GDM1 (cell line): ENCODE measurements at regions not wholly inside any gene's neighbourhood (a gene's known extent, or its start where the extent isn't known, plus 50 kb on each side); places are given as distances from the start of the nearest gene placed in this dataset.

Experiments
- DNase-seq: peaks from one replicate; lab custom pipeline; 2025; lab: John Stamatoyannopoulos, UW

GRCh38 chrX:20620306-20620705, 353.6 kb upstream of the RPS6KA3 start:
- DNase-seq: no peak

GRCh38 chrX:20609916-20610415, 343.3 kb upstream of the RPS6KA3 start:
- DNase-seq: no peak

- no peak for DNase-seq
Observed at GRCh38 chrX:20606831-20607230, 340.1 kb upstream of the RPS6KA3 start.

GRCh38 chrX:20596856-20597255, 330.1 kb upstream of the RPS6KA3 start:
- no peak for DNase-seq

GRCh38 chrX:20595928-20596575, 329.3 kb upstream of the RPS6KA3 start:
- DNase-seq: no peak

- no peak for DNase-seq
Observed at GRCh38 chrX:20594985-20595384, 328.3 kb upstream of the RPS6KA3 start.

- no peak for DNase-seq
Observed at GRCh38 chrX:20593836-20594235, 327.1 kb upstream of the RPS6KA3 start.

GRCh38 chrX:20593402-20593801, 326.7 kb upstream of the RPS6KA3 start:
- no peak for DNase-seq

- DNase-seq: no peak
Observed at GRCh38 chrX:20591246-20591645, 324.5 kb upstream of the RPS6KA3 start.

GRCh38 chrX:20585782-20586181, 319.1 kb upstream of the RPS6KA3 start:
- DNase-seq: no peak

- DNase-seq: no peak
Observed at GRCh38 chrX:20571611-20572010, 304.9 kb upstream of the RPS6KA3 start.

- no peak for DNase-seq
Observed at GRCh38 chrX:20567108-20567507, 300.4 kb upstream of the RPS6KA3 start.

- no peak for DNase-seq
Observed at GRCh38 chrX:20547611-20548051, 280.9 kb upstream of the RPS6KA3 start.

- DNase-seq: no peak
Observed at GRCh38 chrX:20545538-20545937, 278.8 kb upstream of the RPS6KA3 start.

- DNase-seq: no peak
Observed at GRCh38 chrX:20542072-20542471, 275.4 kb upstream of the RPS6KA3 start.

- DNase-seq: no peak
Observed at GRCh38 chrX:20538974-20539373, 272.3 kb upstream of the RPS6KA3 start.

GRCh38 chrX:20531667-20532066, 265.0 kb upstream of the RPS6KA3 start:
- no peak for DNase-seq

GRCh38 chrX:20530406-20530921, 263.8 kb upstream of the RPS6KA3 start:
- no peak for DNase-seq

- DNase-seq: no peak
Observed at GRCh38 chrX:20529711-20530110, 263.0 kb upstream of the RPS6KA3 start.

GRCh38 chrX:20529301-20529700, 262.6 kb upstream of the RPS6KA3 start:
- no peak for DNase-seq

GRCh38 chrX:20527558-20528011, 260.9 kb upstream of the RPS6KA3 start:
- no peak for DNase-seq

- DNase-seq: no peak
Observed at GRCh38 chrX:20527041-20527440, 260.3 kb upstream of the RPS6KA3 start.

GRCh38 chrX:20523626-20524312, 257.1 kb upstream of the RPS6KA3 start:
- DNase-seq: no peak
